Colonic mucosa (tissue), 4 donors: ENCODE measurements at regions not wholly inside any gene's neighbourhood (a gene's known extent, or its start where the extent isn't known, plus 50 kb on each side); places are given as distances from the start of the nearest gene placed in this dataset.

Source experiments
- DNase-seq: peaks from one replicate; pipeline ENCODE4 v3.0.0-alpha.2; 2020
- H3K27ac ChIP-seq: fragments of 200-600 bp; one replicate; pipeline ENCODE4 v1.8.0; 2021
- H3K27me3 ChIP-seq: fragments of 200-600 bp; one replicate; pipeline ENCODE4 v1.8.0; 2021
- H3K36me3 ChIP-seq: fragments of 200-600 bp; one replicate; pipeline ENCODE4 v1.8.0; 2021
- H3K4me1 ChIP-seq: fragments of 200-600 bp; one replicate; pipeline ENCODE4 v1.8.0; 2021; ENCODE audit warnings: mild to moderate bottlenecking
- H3K4me3 ChIP-seq: fragments of 200-600 bp; one replicate; pipeline ENCODE4 v1.8.0; 2021
- H3K9ac ChIP-seq, 2 donors: one replicate each; pipeline ENCODE4 v1.7.0; 2013; ENCODE audit warnings: control low read depth in 2 of 2, low read depth in 2 of 2, low read length in 2 of 2
- H3K9me3 ChIP-seq: fragments of 200-600 bp; one replicate; pipeline ENCODE4 v1.8.0; 2021
- CTCF ChIP-seq: fragments of 200-600 bp; IDR thresholded peaks from one replicate; pipeline ENCODE4 v1.8.0; 2022; ENCODE audit warnings: antibody characterized with exemption, mild to moderate bottlenecking
- intact Hi-C: fragments of 100-400 bp; cut with DNase I; formaldehyde crosslinking; loops from one replicate; pipeline ENCODE4 v1.14.1; 2022
- donor health status: healthy.
- donor health status: DM: no; HTN: no; CAD: no.
- donor health status: DM: no; HTN: no; CAD: no.

- no peak for DNase-seq
- TF ChIP-seq CTCF = no peak
- no peaks in the 10 kb centered on the region for H3K27me3 ChIP-seq
- no peaks in the 10 kb centered on the region for H3K9me3 ChIP-seq
- no peaks in the 10 kb centered on the region for H3K36me3 ChIP-seq
- no peak overlapping the region for H3K27ac ChIP-seq
- intact Hi-C loops = no loop called here
- H3K4me1 ChIP-seq = no peaks in the 10 kb centered on the region
- H3K4me3 ChIP-seq = no peak overlapping the region
- H3K9ac ChIP-seq = no peak overlapping the region
Measured at GRCh38 chr2:195017890-195018289, 639.1 kb upstream of the SLC39A10 start.

- H3K9ac ChIP-seq = no peak overlapping the region
- intact Hi-C loops = no loop called here
- no peaks in the 10 kb centered on the region for H3K36me3 ChIP-seq
- no peak overlapping the region for H3K27ac ChIP-seq
- no peaks in the 10 kb centered on the region for H3K9me3 ChIP-seq
- DNase-seq = no peak
- no peaks in the 10 kb centered on the region for H3K27me3 ChIP-seq
- H3K4me3 ChIP-seq = no peak overlapping the region
- TF ChIP-seq CTCF = no peak
- no peaks in the 10 kb centered on the region for H3K4me1 ChIP-seq
Measured at GRCh38 chr2:195016841-195017240, 640.2 kb upstream of the SLC39A10 start.

- H3K27ac ChIP-seq = no peak overlapping the region
- intact Hi-C loops = no loop called here
Measured at GRCh38 chr2:195009202-195009601, 647.8 kb upstream of the SLC39A10 start.

GRCh38 chr2:195006856-195007255 lies 650.2 kb upstream of the SLC39A10 start:
- Histone ChIP-seq H3K36me3 (no peaks in the 10 kb centered on the region), H3K4me1 (no peaks in the 10 kb centered on the region), H3K9me3 (no peaks in the 10 kb centered on the region), H3K9ac (no peak overlapping the region), H3K4me3 (no peak overlapping the region), H3K27me3 (no peaks in the 10 kb centered on the region), H3K27ac (no peak overlapping the region)
- intact Hi-C loops = no loop called here
- DNase-seq = no peak
- no peak for TF ChIP-seq CTCF

More at GRCh38 chr2:195009202-195009601, 647.8 kb upstream of the SLC39A10 start:
- Histone ChIP-seq H3K9me3 (no peaks in the 10 kb centered on the region), H3K4me1 (no peaks in the 10 kb centered on the region), H3K36me3 (no peaks in the 10 kb centered on the region), H3K27me3 (no peaks in the 10 kb centered on the region), H3K4me3 (no peak overlapping the region), H3K9ac (no peak overlapping the region)
- no peak for DNase-seq
- TF ChIP-seq CTCF = no peak

GRCh38 chr2:195003881-195004471 lies 653.0 kb upstream of the SLC39A10 start:
- intact Hi-C loops = no loop called here
- Histone ChIP-seq H3K4me3 (no peak overlapping the region), H3K27ac (no peak overlapping the region), H3K9me3 (no peaks in the 10 kb centered on the region), H3K4me1 (no peaks in the 10 kb centered on the region), H3K36me3 (no peaks in the 10 kb centered on the region), H3K27me3 (no peaks in the 10 kb centered on the region), H3K9ac (no peak overlapping the region)
- no peak for DNase-seq
- TF ChIP-seq CTCF = no peak
